HEK293T (cell line): ENCODE measurements at regions not wholly inside any gene's neighbourhood (a gene's known extent, or its start where the extent isn't known, plus 50 kb on each side); places are given as distances from the start of the nearest gene placed in this dataset.

Source experiments
- CTCF ChIA-PET: fragments of 350-600 bp; formaldehyde crosslinking; extraction: SDS; loops from one replicate; lab custom pipeline; 2021; ENCODE audit warnings: antibody characterized with exemption, inconsistent platforms; lab: Yijun Ruan, JAX
- POLR2A ChIA-PET: fragments of 350-600 bp; formaldehyde crosslinking; extraction: SDS; loops from one replicate; lab custom pipeline; 2020; ENCODE audit warnings: antibody characterized with exemption, inconsistent platforms; lab: Yijun Ruan, JAX
- DNase-seq: peaks from one replicate; pipeline ENCODE4 v3.0.0; 2012; ENCODE audit warnings: mixed read lengths; ENCODE audit errors: extremely low spot score
- ARNT ChIP-seq: fragments of 450-650 bp; IDR thresholded peaks from 2 replicates; pipeline ENCODE4 v1.6.1; 2017; ENCODE audit warnings: mild to moderate bottlenecking
- BHLHE40 ChIP-seq: fragments of 450-650 bp; IDR thresholded peaks from 2 replicates; pipeline ENCODE4 v1.6.1; 2016; ENCODE audit warnings: mild to moderate bottlenecking, moderate library complexity, borderline replicate concordance
- CTBP1 ChIP-seq: fragments of 450-650 bp; IDR thresholded peaks from 2 replicates; pipeline ENCODE4 v1.6.1; 2016; ENCODE audit warnings: borderline replicate concordance
- ELF4 ChIP-seq: fragments of 450-650 bp; IDR thresholded peaks from 2 replicates; pipeline ENCODE4 v1.6.1; 2017; ENCODE audit warnings: antibody characterized with exemption
- FOXA1 ChIP-seq: fragments of 450-650 bp; IDR thresholded peaks from 2 replicates; pipeline ENCODE4 v1.6.1; 2016; ENCODE audit warnings: mild to moderate bottlenecking
- FOXK2 ChIP-seq: fragments of 450-650 bp; IDR thresholded peaks from 2 replicates; pipeline ENCODE4 v1.6.1; 2016; ENCODE audit warnings: mild to moderate bottlenecking
- FOXM1 ChIP-seq: fragments of 450-650 bp; IDR thresholded peaks from 2 replicates; pipeline ENCODE4 v1.6.1; 2017; ENCODE audit warnings: mild to moderate bottlenecking, borderline replicate concordance
- HDGF ChIP-seq: fragments of 450-650 bp; IDR thresholded peaks from 2 replicates; pipeline ENCODE4 v1.6.1; 2017; ENCODE audit warnings: antibody characterized with exemption, borderline replicate concordance
- L3MBTL2 ChIP-seq: fragments of 450-650 bp; conservative IDR thresholded peaks from 2 replicates; pipeline ENCODE4 v1.6.1; 2016; ENCODE audit warnings: mild to moderate bottlenecking
- LEF1 ChIP-seq: fragments of 450-650 bp; IDR thresholded peaks from 2 replicates; pipeline ENCODE4 v1.6.1; 2017; ENCODE audit warnings: mild to moderate bottlenecking, borderline replicate concordance
- NFRKB ChIP-seq: fragments of 450-650 bp; IDR thresholded peaks from 2 replicates; pipeline ENCODE4 v1.6.1; 2016; ENCODE audit warnings: mild to moderate bottlenecking, moderate library complexity
- PKNOX1 ChIP-seq: fragments of 450-650 bp; IDR thresholded peaks from 2 replicates; pipeline ENCODE4 v1.6.1; 2016
- SP1 ChIP-seq: fragments of 450-650 bp; IDR thresholded peaks from 2 replicates; pipeline ENCODE4 v1.6.1; 2017
- SUZ12 ChIP-seq: fragments of 450-650 bp; IDR thresholded peaks from 2 replicates; pipeline ENCODE4 v1.6.1; 2016; ENCODE audit warnings: mild to moderate bottlenecking
- TARDBP ChIP-seq: fragments of 450-650 bp; IDR thresholded peaks from 2 replicates; pipeline ENCODE4 v1.6.1; 2016
- ZNF384 ChIP-seq: fragments of 450-650 bp; IDR thresholded peaks from 2 replicates; pipeline ENCODE4 v1.6.1; 2016

DNA sequence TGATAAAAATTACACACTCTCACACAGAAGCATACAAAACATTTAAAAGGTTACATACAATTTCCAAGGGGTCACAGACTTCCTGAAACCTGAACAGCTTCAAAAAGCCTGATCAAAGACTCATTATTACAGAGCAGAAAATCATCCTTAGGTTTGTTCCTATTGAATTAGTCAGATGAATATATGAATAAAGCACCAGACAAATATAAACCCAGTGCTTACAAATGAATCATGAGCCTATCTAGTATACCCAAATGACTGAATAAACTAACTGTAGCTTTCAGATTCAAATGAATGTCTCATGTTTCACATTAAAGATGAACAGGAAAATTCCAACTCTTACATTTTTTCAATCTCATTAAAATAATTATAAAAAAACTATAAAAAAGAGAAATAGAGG, 550.3 kb downstream of the SUCLG1 start:
- no peak for DNase-seq
- POLR2A ChIA-PET, result no interaction called here
- TF ChIP-seq FOXM1 (no peak), CTBP1 (no peak), L3MBTL2 (no peak), HDGF (no peak), SP1 (no peak), ARNT (no peak), SUZ12 (no peak), BHLHE40 (no peak), TARDBP (no peak), ZNF384 (no peak), LEF1 (no peak), ELF4 (no peak), FOXK2 (no peak), FOXA1 (no peak)
- CTCF ChIA-PET, result no interaction called here

- CTCF ChIA-PET, result interaction anchor here (0.9 kb wide), 1 partner anchor 178 kb away, joined by 3 read pairs; no protein-coding TSS in a partner anchor
- no peak for TF ChIP-seq SUZ12
- TF ChIP-seq FOXK2, result no peak
- TF ChIP-seq ELF4, result no peak
- TF ChIP-seq FOXA1, result no peak
- no peak for TF ChIP-seq LEF1
- TF ChIP-seq PKNOX1, result no peak
- no peak for TF ChIP-seq HDGF
- no peak for TF ChIP-seq BHLHE40
- no peak for TF ChIP-seq FOXM1
- TF ChIP-seq ZNF384, result no peak
- TF ChIP-seq TARDBP, result no peak
- no peak for TF ChIP-seq ARNT
- no peak for TF ChIP-seq L3MBTL2
- TF ChIP-seq CTBP1, result no peak
- TF ChIP-seq NFRKB, result no peak
- no peak for TF ChIP-seq SP1
- DNase-seq, result no peak
- POLR2A ChIA-PET, result no interaction called here
These were observed 557.8 kb downstream of the SUCLG1 start for GRCh38 chr2:83901317-83901716.

DNA sequence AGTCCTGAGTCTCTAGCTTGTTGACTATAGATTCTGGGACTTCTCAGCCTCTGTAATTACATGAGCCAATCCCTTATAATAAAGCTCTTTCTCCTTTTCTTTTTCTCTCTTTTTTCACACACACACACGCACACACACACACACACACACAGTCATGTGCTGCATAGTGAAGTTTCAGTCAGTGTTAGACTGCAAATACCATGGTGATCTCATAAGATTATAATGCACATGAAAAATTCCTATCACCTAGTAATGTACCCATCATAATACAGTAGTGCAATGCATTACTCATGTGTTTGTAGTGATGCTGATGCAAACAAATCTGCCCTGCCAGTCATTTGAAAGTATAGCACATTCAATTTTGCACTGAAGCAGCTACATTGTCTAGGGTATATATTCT, 558.2 kb downstream of the SUCLG1 start:
- DNase-seq, result no peak
- ChIA-PET CTCF (interaction anchor here (0.9 kb wide), 1 partner anchor 178 kb away, joined by 3 read pairs; no protein-coding TSS in a partner anchor), POLR2A (no interaction called here)

DNA sequence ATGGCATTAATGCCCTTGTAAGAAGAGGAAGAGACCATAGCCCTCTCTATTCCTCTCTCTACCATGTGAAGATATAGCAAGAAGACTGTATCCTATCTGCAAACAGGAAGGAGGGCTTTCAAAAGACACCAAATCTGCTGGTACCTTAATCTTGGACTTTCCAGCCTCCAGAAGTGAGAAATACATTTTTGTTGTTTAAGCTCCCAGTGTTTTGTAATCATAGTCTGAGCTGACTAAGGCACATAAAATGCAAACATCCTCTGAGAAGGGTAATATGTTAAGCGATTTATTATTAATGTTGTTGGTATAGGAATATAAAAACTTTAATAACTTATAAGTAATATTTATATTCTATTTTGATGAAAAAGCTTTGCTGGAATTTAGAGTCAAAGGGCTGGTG, 559.8 kb downstream of the SUCLG1 start:
- ChIA-PET CTCF (no interaction called here), POLR2A (no interaction called here)
- DNase-seq, result no peak
- TF ChIP-seq ELF4, result no peak
- TF ChIP-seq LEF1, result no peak
- no peak for TF ChIP-seq CTBP1
- no peak for TF ChIP-seq BHLHE40
- TF ChIP-seq FOXA1, result no peak
- no peak for TF ChIP-seq TARDBP
- TF ChIP-seq NFRKB, result no peak
- no peak for TF ChIP-seq ARNT
- TF ChIP-seq FOXM1, result no peak
- no peak for TF ChIP-seq PKNOX1
- no peak for TF ChIP-seq SP1
- no peak for TF ChIP-seq SUZ12
- no peak for TF ChIP-seq HDGF
- no peak for TF ChIP-seq L3MBTL2
- no peak for TF ChIP-seq ZNF384
- TF ChIP-seq FOXK2, result no peak

More for the DNA sequence above, 558.2 kb downstream of the SUCLG1 start:
- TF ChIP-seq FOXA1 (no peak), ELF4 (no peak), BHLHE40 (no peak), ARNT (no peak), SP1 (no peak), LEF1 (no peak), PKNOX1 (no peak), FOXK2 (no peak), TARDBP (no peak), SUZ12 (no peak), NFRKB (no peak), CTBP1 (no peak), HDGF (no peak), ZNF384 (no peak), FOXM1 (no peak), L3MBTL2 (no peak)

DNA sequence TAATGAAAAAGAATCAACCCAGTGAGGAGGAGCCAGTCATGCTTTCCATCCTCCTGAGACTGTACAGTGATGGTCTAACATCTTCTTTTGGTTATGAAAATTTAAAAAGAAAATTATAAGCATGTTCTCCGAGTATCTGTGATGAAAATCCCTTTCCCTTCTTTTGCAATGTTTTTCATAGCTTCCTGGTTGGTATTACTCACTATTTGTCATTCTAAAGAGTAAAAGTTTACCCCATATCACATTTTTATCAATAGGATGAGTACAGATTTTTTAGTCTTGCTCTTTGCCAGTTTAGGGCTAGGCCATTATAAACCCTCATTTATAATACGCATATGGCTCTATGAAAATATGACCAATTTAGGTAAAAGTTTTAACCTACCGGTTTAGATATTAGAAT, 564.1 kb downstream of the SUCLG1 start:
- no peak for DNase-seq
- POLR2A ChIA-PET, result no interaction called here
- CTCF ChIA-PET, result no interaction called here
- no peak for TF ChIP-seq CTBP1
- TF ChIP-seq L3MBTL2, result no peak
- no peak for TF ChIP-seq TARDBP
- no peak for TF ChIP-seq BHLHE40
- no peak for TF ChIP-seq LEF1
- no peak for TF ChIP-seq SP1
- TF ChIP-seq ARNT, result no peak
- TF ChIP-seq HDGF, result no peak
- no peak for TF ChIP-seq PKNOX1
- TF ChIP-seq SUZ12, result no peak
- TF ChIP-seq ELF4, result no peak
- no peak for TF ChIP-seq ZNF384
- no peak for TF ChIP-seq FOXK2
